Nephron progenitor cell (in vitro differentiated cells): ENCODE measurements at regions not wholly inside any gene's neighbourhood (a gene's known extent, or its start where the extent isn't known, plus 50 kb on each side); places are given as distances from the start of the nearest gene placed in this dataset.

Source experiments
- DNase-seq: peaks from one replicate; pipeline ENCODE4 v3.0.0; 2021
- H3K27ac Mint-ChIP-seq: 2 replicates; pipeline ENCODE4 v1.8.0; 2021; ENCODE audit warnings: mild to moderate bottlenecking, moderate library complexity, mixed read lengths
- H3K27me3 Mint-ChIP-seq: 2 replicates; pipeline ENCODE4 v1.8.0; 2021; ENCODE audit warnings: mild to moderate bottlenecking, low read depth, mixed read lengths; ENCODE audit not compliant: poor library complexity
- H3K36me3 Mint-ChIP-seq: 2 replicates; pipeline ENCODE4 v1.8.0; 2021; ENCODE audit warnings: low read depth, mixed read lengths
- H3K4me1 Mint-ChIP-seq: 2 replicates; pipeline ENCODE4 v1.8.0; 2021; ENCODE audit warnings: mixed read lengths
- H3K4me3 Mint-ChIP-seq: 2 replicates; pipeline ENCODE4 v1.8.0; 2021; ENCODE audit warnings: mild to moderate bottlenecking, moderate library complexity, mixed read lengths
- H3K9me3 Mint-ChIP-seq: 2 replicates; pipeline ENCODE4 v1.8.0; 2021; ENCODE audit warnings: mild to moderate bottlenecking, moderate library complexity, mixed read lengths
- TF ChIP-seq, protein P1 (sequence below): fragments of 200-600 bp; sonication (generic); IDR thresholded peaks from 2 replicates; pipeline ENCODE4 v1.5.0; 2021; ENCODE audit warnings: antibody characterized with exemption

DNA sequence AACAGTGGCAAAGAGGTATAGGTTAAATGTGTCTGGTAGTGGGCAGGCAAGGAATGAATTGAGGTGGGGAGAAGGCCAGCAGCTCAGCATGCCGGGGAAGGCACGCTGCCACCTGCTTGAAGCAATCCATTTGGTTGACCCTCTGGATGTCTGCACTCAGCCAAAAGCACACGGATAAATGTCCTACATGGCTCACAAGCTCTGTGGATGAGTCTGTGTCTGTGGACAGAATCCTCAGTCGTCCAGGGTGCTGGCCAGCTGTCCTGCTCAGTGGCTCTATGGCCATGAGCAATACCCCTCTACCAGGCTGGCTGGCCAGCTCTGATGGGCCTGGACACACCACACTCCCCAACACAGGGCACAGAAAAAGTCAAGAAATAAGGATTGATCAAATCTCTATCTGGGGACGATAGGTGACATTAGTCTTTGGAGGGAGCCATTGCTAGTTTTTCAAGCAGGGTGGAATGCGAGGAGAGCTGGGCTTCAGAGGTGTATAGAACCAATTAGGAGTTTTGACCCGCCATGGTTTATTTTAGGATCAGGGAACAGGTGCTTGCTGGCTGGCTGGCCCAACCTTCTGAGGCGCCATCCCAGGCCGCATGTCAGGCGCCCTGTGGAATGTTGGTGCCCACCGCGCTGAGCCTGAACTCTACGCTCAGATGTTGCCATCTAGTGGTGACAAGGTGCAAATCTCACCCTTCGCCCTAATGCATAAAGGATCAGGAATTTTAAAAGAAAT, 493.4 kb downstream of the TNS3 start:
- peaks cover 13% of the 10 kb centered on the region for H3K36me3 Mint-ChIP-seq
- peaks cover 22% of the 10 kb centered on the region for H3K9me3 Mint-ChIP-seq
- H3K27me3 Mint-ChIP-seq: peaks cover 25% of the 10 kb centered on the region
- no peak overlapping the region for H3K4me3 Mint-ChIP-seq
- DNase-seq: peak; percentile 69
- H3K27ac Mint-ChIP-seq: no peak overlapping the region
- no peaks in the 10 kb centered on the region for H3K4me1 Mint-ChIP-seq
- TF ChIP-seq, protein P1, sequence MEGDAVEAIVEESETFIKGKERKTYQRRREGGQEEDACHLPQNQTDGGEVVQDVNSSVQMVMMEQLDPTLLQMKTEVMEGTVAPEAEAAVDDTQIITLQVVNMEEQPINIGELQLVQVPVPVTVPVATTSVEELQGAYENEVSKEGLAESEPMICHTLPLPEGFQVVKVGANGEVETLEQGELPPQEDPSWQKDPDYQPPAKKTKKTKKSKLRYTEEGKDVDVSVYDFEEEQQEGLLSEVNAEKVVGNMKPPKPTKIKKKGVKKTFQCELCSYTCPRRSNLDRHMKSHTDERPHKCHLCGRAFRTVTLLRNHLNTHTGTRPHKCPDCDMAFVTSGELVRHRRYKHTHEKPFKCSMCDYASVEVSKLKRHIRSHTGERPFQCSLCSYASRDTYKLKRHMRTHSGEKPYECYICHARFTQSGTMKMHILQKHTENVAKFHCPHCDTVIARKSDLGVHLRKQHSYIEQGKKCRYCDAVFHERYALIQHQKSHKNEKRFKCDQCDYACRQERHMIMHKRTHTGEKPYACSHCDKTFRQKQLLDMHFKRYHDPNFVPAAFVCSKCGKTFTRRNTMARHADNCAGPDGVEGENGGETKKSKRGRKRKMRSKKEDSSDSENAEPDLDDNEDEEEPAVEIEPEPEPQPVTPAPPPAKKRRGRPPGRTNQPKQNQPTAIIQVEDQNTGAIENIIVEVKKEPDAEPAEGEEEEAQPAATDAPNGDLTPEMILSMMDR: peak; percentile 86

DNA sequence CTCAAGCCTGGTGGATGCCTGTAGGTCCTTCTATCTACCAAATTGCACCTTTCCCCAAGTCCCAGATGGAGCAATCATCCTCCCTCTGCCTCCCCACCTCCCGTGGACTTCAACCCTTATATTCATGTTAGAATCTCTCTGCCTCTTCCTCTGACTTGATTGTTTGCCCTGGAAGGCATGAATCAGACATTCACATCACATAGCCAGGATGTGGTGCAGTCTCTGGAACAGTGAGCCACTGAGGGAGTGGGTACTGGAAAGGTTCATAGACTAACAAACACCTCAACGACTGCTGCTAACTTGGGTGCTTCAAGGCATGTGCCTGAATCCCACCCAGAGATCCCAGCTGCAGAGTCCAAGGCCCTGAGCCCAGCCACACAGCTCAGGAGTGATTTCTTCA, 494.0 kb downstream of the TNS3 start:
- no peak overlapping the region for H3K27ac Mint-ChIP-seq

DNA sequence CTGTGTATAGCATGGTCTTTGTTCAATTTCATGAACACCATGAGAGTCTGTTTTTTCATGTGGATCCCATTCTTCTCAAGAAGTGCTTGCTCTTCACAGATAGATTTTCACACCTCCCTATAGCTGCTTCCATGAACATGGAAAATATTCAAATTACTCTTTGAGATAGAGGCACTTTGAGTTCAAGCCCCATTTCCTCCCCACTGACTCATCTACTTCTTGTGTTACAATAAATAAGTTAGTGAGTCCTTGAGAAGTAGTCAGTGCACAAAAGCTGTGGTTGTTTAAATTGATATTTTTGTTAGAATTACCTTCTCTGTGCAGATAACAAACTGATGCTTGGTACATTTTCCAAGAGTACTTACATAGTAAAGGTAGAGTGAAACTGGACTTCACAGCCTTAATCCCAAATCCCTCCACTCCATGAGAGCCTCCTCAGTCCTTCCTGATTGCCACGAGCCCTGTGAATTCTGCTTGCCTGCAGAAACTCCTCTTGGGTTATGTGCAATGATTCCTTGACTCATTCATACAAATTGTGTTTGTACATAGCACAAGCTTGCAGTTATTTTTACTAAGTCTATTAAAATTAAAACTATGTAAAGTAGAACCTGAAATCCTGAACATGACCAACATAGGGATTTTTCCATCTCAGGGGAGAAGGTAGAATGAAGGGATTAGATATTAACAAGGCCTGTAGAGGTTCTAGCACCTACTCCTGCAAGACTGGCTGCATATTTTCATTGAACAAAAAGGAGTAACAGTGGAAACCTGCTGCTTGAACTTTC, 496.2 kb downstream of the TNS3 start:
- Mint-ChIP-seq H3K27ac (no peak overlapping the region), H3K9me3 (peaks cover 28% of the 10 kb centered on the region), H3K4me3 (no peak overlapping the region), H3K27me3 (peaks cover 12% of the 10 kb centered on the region), H3K36me3 (peaks cover 13% of the 10 kb centered on the region), H3K4me1 (peaks cover 11% of the 10 kb centered on the region)
- DNase-seq: no peak
- TF ChIP-seq, protein P1: no peak

More for the DNA sequence above, 494.0 kb downstream of the TNS3 start:
- Mint-ChIP-seq H3K36me3 (peaks cover 13% of the 10 kb centered on the region), H3K9me3 (peaks cover 28% of the 10 kb centered on the region), H3K4me3 (no peak overlapping the region), H3K27me3 (peaks cover 23% of the 10 kb centered on the region), H3K4me1 (no peaks in the 10 kb centered on the region)
- TF ChIP-seq, protein P1: no peak
- no peak for DNase-seq

DNA sequence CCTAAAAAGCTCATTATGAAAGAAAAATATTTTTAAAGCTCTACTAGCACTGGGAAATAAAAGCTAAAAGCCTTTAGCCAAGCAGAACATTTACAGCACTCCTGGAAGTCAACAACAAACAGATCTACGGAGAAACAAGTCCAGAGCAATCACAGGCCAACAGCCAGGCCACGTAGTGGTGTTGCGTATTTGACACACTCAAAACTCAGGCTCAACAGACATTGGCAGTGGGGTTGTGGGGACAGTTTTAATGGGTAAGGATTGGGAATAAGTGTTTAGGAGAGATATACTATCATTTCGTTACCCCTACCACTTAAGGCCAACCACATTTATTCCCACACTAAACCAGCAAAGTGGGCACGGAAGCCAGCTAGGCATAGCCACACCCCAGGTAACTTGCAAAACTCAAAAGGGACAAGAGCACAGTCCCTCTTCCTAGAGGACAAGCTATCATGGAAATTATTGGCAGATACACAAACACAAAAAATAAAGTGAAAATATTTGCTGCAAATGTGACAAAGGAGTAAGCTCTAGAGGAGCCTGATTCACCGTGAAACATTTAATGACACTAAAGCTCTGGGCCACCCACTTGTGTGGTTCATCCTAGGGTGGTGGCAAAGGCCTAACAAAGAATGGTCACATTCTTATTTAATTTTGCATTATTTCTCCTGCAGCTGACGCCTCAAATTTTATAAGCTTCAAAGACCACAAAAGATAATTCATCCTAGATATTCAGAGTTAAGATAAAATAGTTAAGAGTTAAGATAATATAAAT, 498.2 kb downstream of the TNS3 start:
- Mint-ChIP-seq H3K4me3 (no peak overlapping the region), H3K4me1 (peaks cover 28% of the 10 kb centered on the region), H3K36me3 (peaks cover 31% of the 10 kb centered on the region), H3K27ac (no peak overlapping the region), H3K27me3 (peaks cover 8% of the 10 kb centered on the region), H3K9me3 (peaks cover 45% of the 10 kb centered on the region)
- TF ChIP-seq, protein P1: no peak
- no peak for DNase-seq

DNA sequence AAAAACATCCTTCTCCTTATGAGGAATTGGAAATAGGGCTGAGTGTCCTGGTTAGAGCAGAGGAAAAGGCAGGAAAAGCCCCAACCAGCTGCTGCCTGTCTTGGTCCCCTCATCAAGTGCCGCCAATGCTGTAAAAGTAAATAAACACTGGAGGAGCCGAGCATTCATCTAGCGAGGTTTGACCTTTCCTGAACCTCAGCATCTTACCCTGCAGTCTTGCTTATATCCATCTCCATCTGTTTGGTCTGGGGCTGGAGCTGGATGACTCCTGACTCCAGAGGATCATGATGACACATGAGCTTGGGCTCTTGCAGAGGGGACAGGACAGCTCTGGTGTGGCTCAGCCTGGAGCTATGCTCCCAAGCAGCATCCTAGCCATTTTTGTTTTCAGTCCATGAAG, 501.1 kb downstream of the TNS3 start:
- Mint-ChIP-seq H3K9me3 (peaks cover 38% of the 10 kb centered on the region), H3K36me3 (peaks cover 30% of the 10 kb centered on the region), H3K27me3 (peaks cover 14% of the 10 kb centered on the region), H3K4me1 (peaks cover 28% of the 10 kb centered on the region), H3K4me3 (no peak overlapping the region), H3K27ac (no peak overlapping the region)
- TF ChIP-seq, protein P1: no peak
- no peak for DNase-seq
